Duodenal mucosa (tissue), 2 donors: ENCODE measurements at regions not wholly inside any gene's neighbourhood (a gene's known extent, or its start where the extent isn't known, plus 50 kb on each side); places are given as distances from the start of the nearest gene placed in this dataset.
"Not testable (repeated sequence)": the region's sequence is repeated elsewhere in the genome, so short reads cannot be mapped to it uniquely, and the experiment has no call there.

ENCODE experiments used
- H3K27ac ChIP-seq: one replicate; pipeline ENCODE4 v1.7.0; 2013; ENCODE audit warnings: low read depth, low read length
- H3K27me3 ChIP-seq, 2 donors: one replicate each; pipeline ENCODE4 v1.7.0; 2013; ENCODE audit warnings: low read length in 2 of 2, control low read depth in 1 of 2; ENCODE audit not compliant: insufficient read depth in 2 of 2, control insufficient read depth in 1 of 2
- H3K36me3 ChIP-seq, 2 donors: one replicate each; pipeline ENCODE4 v1.7.0; 2013; ENCODE audit warnings: low read length in 2 of 2, control low read depth in 1 of 2; ENCODE audit not compliant: insufficient read depth in 2 of 2, control insufficient read depth in 1 of 2
- H3K4me1 ChIP-seq, 2 donors: one replicate each; pipeline ENCODE4 v1.7.0; 2013; ENCODE audit warnings: low read length in 2 of 2, control low read depth in 1 of 2; ENCODE audit not compliant: insufficient read depth in 2 of 2, control insufficient read depth in 1 of 2
- H3K4me3 ChIP-seq, 2 donors: one replicate each; pipeline ENCODE4 v1.7.0; 2013; ENCODE audit warnings: low read length in 2 of 2, low read depth in 1 of 2
- H3K9ac ChIP-seq, 2 donors: one replicate each; pipeline ENCODE4 v1.7.0; 2013; ENCODE audit warnings: low read length in 2 of 2, low read depth in 1 of 2
- H3K9me3 ChIP-seq, 2 donors: one replicate each; pipeline ENCODE4 v1.7.0; 2013; ENCODE audit warnings: low read length in 2 of 2, control low read depth in 1 of 2; ENCODE audit not compliant: control insufficient read depth in 1 of 2

DNA sequence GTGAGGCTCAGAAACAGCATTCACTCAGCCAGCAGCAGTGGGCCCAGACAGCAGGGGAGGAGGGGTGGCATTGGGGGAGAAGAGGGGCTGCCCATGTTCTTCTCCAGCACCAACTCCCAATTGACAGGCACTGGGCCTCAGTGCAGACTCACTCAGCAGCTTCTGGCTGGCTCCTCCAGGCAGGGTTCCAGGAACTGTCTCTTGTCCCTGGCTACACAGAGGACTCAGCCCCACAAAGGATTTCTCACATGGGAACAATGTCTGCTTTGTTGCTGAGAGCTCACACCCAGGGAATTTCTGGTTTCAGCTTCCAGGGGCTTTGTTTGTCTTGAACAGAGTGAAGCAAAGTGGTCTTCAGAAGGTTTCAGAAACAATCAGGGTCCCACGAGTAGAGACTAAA, 1536.7 kb downstream of the TSPY10 start:
- Histone ChIP-seq H3K36me3 (no peaks in the 10 kb centered on the region), H3K27ac (no peak overlapping the region), H3K9ac (no peak overlapping the region), H3K9me3 (no peaks in the 10 kb centered on the region), H3K27me3 (no peaks in the 10 kb centered on the region), H3K4me3 (no peak overlapping the region), H3K4me1 (no peaks in the 10 kb centered on the region)

DNA sequence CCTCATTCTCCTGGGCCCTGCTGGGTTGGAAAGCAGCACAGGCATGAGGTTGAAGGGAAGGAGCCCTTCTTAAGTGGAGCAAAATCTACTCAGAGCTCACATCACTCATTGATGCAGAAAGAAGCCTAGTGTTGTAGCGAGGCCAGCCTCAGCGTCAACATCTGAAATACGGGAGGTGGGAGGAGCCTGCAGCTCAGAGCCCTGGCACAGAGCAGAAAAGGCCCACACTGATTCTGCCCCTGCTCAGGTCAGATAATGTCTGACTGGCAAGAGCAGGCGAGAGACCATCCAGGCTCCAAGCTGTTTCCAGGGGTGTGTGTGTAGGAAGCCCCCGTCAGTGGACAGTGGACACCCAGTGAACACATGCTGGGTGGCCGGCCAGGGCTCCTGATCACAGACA, 1541.6 kb downstream of the TSPY10 start:
- Histone ChIP-seq H3K36me3 (no peaks in the 10 kb centered on the region), H3K27me3 (no peaks in the 10 kb centered on the region), H3K9ac (no peak overlapping the region), H3K27ac (no peak overlapping the region), H3K4me1 (no peaks in the 10 kb centered on the region), H3K9me3 (no peaks in the 10 kb centered on the region), H3K4me3 (no peak overlapping the region)

DNA sequence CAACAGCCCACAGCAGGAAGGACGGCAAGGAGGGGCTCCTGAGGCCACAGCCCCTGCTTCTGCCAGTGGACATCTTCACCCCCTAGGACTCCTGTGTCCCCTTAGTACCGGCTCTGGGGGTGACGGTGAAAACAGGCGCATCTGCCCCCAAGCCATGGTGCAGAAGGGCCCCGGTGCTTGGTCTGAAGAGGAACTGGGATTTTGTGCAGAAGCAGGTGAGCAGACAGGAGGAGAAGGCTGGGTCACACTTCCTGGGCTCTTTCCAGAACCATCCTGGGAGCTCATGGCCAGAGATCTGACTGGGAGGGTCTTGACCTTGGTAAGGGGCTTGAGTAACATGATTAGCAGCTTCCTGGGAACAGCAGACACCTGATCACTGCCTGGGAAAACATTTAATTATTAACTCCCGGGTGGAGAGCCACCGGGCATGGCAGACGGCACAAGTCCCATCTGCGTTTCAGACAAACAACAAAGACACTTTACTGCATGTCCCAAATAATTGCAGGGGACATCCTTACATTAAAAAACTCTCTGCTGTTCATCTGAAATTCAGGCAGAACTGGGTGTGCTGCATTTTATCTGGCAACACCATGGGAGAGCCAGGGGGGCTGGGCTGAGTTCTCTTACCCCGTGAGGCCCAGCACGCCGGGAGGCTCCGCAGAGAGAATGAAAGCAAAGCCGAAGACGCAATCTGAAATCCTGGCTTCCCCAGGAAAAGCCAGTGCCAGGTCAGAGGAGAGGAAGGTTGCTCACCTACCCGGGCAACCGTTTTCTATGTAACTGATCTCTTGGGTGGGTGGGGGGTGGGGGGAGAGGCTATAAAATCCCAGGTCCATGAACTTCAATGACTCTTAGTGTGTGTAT, 1542.8 kb downstream of the TSPY10 start:
- no peaks in the 10 kb centered on the region for H3K4me1 ChIP-seq
- no peak overlapping the region for H3K27ac ChIP-seq
- no peaks in the 10 kb centered on the region for H3K36me3 ChIP-seq
- no peak overlapping the region for H3K4me3 ChIP-seq
- H3K27me3 ChIP-seq = no peaks in the 10 kb centered on the region
- no peaks in the 10 kb centered on the region for H3K9me3 ChIP-seq
- no peak overlapping the region for H3K9ac ChIP-seq

DNA sequence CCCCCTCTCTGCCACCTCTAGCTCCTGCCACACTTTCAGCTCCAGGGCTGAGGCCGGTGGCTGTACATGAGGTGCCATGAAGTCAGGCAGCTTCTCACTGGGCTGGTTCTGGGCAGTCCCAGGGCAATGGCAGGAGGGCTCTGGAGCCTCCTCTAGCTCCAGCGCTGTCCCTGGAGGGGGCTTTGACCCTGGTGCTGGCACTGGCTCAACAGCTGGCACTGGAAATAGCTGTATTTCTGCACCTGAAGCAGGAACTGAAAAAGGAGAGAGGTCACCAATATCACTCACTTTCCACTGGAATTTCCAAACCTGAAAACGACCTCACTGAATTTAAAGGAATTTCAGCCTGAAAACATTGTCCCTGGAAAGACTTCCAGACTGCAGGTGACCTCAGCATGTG, 1558.1 kb downstream of the TSPY10 start:
- not testable (repeated sequence) for H3K27me3 ChIP-seq, H3K9ac ChIP-seq, H3K9me3 ChIP-seq, H3K27ac ChIP-seq, H3K36me3 ChIP-seq, H3K4me1 ChIP-seq, H3K4me3 ChIP-seq

DNA sequence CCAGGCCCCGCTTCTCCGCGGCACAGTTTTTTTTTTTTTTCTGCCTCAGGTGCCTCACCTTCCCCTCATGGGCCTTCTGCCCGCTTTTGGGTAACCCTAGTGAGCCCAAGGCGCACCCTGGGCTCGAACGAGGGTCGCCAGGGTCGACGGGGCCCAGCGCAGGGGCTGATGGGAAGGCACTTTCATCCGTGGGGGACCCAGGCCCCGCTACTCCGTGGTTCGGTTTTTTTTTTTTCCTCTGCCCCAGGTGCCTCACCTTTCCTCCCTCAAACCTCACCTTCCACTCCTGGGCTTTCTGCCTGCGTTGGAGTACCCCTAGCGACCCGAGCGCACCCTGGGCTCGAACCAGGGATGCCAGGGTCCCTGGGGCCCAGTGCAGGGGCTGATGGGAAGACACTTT, 1569.8 kb downstream of the TSPY10 start:
- not testable (repeated sequence) for H3K27me3 ChIP-seq, H3K9ac ChIP-seq, H3K4me3 ChIP-seq, H3K9me3 ChIP-seq, H3K4me1 ChIP-seq, H3K36me3 ChIP-seq, H3K27ac ChIP-seq

DNA sequence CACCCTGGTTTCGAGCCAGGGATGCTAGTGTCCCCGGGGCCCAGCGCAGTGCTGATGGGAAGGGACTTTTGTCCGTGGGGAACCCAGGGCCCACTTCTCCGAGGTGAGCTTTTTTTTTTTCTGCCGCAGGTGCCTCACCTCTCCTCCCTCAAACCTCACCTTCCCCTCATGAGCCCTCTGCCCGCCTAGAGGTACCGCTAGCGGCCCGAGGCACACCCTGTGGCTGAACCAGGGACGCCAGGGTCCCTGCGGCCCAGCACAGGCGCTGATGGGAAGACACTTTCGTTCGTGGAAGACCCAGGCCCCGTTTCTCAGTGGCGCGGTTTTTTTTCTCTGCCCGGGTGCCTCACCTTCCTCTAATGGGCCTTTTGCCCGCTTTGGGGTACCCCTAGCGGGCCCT, 1570.7 kb downstream of the TSPY10 start:
- not testable (repeated sequence) for H3K27ac ChIP-seq, H3K4me1 ChIP-seq, H3K27me3 ChIP-seq, H3K9ac ChIP-seq, H3K36me3 ChIP-seq, H3K9me3 ChIP-seq, H3K4me3 ChIP-seq

DNA sequence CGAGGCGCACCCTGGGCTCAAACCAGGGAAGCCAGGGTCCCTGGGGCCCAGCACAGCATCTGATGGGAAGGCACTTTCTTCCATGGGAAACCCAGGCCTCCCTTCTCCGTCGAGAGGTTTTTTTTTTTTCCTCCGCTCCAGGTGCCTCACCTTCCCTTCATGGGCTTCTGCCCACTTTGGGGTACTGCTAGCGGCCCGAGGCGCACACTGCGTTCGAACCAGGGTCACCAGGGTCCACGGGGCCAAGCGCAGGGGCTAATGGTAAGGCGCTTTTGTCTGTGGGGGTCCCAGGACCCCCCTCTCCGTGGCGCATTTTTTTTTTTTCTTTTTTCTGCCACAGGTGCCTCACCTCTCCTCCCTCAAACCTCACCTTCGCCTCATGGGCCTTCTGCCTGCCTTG, 1571.3 kb downstream of the TSPY10 start:
- Histone ChIP-seq H3K9me3 (peaks cover 0 to 3% of the 10 kb centered on the region in 2 donors), H3K36me3 (no peaks in the 10 kb centered on the region), H3K4me3 (no peak overlapping the region), H3K27me3 (no peaks in the 10 kb centered on the region), H3K9ac (no peak overlapping the region), H3K4me1 (no peaks in the 10 kb centered on the region), H3K27ac (no peak overlapping the region)

DNA sequence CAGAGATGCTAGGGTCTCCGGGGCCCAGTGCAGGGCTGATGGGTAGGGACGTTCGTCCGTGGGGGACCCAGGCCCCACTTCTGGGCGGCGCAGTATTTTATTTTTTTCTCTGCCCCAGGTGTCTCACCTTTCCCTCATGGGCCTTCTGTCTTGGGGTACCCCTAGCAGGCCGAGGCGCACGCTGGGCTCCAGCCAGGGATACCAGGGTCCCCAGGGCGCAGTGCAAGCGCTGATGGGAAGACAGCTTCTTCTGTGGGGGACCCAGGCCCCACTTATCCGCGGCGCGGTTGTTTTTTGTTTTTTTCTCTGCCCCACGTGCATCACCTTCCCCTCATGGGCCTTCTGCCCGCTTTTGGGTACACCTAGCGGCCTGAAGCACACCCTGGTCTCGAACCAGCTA, 1572.8 kb downstream of the TSPY10 start:
- not testable (repeated sequence) for H3K4me3 ChIP-seq, H3K27me3 ChIP-seq, H3K9ac ChIP-seq, H3K9me3 ChIP-seq, H3K27ac ChIP-seq, H3K36me3 ChIP-seq, H3K4me1 ChIP-seq

DNA sequence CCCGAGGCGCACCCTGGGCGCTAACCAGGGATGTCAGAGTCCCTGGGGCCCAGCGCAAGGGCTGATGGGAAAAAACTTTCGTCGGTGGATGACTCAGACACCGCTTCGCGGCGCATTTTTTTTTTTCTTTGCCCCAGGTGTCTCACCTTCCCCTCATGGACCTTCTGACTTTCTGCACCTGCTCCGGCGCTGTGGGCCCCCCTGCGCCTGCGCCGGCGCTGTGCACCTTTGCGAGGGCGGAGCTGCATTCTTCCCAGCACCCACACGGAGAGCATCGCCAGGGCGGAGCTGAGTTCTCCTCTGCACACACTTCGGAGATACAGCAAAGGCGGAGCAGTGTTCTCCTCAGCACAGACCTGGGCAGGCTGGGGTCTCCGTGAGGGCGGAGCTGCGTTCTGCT, 1575.3 kb downstream of the TSPY10 start:
- not testable (repeated sequence) for H3K9me3 ChIP-seq, H3K27me3 ChIP-seq, H3K27ac ChIP-seq, H3K9ac ChIP-seq, H3K36me3 ChIP-seq, H3K4me1 ChIP-seq, H3K4me3 ChIP-seq

DNA sequence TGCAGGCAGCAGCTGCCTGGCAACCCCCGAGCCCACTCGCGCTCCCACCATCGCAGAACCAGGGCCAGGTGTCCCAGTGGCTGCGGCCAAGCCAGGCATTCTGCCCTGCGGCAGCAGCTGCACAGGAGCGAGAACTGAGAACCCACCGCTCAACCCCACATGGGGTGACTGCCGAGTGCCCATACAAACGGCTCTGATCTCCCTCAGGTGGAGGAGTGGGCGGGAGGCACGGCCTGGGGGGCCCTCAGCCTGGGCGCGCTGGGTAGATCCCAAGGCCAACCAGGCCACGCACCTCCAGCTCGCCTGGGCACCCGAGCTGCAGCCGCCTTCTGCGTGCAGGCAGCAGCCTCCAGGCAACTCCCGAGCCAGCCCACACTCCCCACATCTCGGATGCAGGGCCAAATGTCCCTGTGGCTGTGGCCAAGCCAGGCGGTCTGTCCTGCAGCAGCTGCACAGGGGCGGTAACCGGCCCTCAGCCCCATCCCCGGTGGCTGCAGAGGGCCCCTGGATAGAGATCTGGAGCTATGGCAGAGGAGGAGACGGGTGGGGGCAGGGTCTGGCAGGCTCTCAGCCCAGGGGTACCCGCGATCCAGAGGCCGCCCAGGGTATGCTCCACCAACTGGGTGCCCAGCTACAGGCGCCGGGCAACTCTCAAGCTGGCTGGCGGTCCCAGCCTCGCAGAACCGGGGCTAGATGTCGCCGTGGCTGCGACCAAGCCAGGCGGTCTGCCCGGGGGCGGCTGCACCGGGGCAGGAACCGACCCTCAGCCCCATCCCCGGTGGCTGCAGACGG, 1579.6 kb downstream of the TSPY10 start:
- not testable (repeated sequence) for H3K27me3 ChIP-seq, H3K9me3 ChIP-seq, H3K36me3 ChIP-seq, H3K4me1 ChIP-seq, H3K27ac ChIP-seq, H3K4me3 ChIP-seq, H3K9ac ChIP-seq
